GM03348 (cell line): ENCODE measurements at regions not wholly inside any gene's neighbourhood (a gene's known extent, or its start where the extent isn't known, plus 50 kb on each side); places are given as distances from the start of the nearest gene placed in this dataset.

ENCODE experiments used
- DNase-seq: peaks from one replicate; pipeline ENCODE4 v3.0.0; 2012; ENCODE audit warnings: low spot score

DNA sequence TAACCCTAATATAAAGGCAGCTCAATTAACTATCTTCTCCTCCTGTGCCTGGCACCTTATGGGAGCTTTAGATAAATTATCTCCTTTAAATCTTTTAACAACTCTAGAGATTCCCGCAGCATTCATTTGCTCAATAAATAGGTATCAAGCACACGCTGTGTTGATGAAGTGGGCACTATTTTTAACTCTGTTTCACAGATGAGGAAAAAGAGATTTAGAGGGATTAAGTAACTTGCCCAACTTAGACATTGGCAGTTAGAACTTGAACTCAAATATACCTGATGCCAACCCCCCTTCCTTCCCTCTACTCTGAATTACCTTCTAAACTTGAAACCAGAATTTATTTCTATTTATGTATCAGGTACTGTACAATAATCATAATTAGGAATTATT, 112.4 kb downstream of the SH3TC2 start:
- DNase-seq = no peak

- no peak for DNase-seq
These were observed 112.0 kb downstream of the SH3TC2 start for GRCh38 chr5:148950892-148951291.

GRCh38 chr5:148951612-148952011, 111.2 kb downstream of the SH3TC2 start:
- DNase-seq = no peak

DNA sequence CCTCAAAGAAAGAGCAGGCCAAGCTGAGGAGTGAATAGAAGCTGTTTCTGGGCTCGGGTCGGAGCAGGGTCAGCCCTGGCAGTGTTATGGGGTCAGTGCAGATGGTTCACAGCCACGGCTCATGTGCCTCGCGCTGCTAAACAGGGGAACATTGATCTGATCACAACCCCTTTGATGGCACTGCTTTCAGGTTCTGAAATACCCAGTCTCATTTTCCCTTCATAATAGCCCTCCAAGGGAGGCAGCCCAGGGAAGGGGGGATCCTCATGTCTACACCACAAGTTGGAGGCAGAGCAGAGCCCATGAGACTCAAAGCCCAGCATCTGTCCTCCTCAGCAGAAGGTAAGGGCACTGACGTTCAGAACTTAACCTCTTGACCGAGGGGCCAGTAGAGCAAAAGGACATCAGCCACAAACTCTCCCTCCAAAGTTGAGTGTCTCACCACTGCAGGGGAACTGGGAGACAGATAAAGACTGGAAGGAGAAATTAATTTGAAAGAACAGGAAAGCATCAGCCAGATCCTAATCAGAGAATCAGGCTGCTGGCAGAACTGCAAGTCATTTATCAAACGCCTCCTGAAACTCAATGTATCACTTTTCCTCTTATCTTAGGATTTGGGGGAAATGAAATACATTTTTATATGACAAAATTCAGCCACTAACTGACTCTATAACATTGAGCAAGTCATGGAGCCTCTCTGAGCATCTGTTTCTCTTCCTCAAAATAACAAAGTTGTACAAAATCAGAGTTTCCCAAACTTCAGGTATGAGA, 110.6 kb downstream of the SH3TC2 start:
- DNase-seq = no peak

- no peak for DNase-seq
These were observed 109.2 kb downstream of the SH3TC2 start for GRCh38 chr5:148953711-148954110.
